Lung (tissue), 11 donors: ENCODE measurements at regions not wholly inside any gene's neighbourhood (a gene's known extent, or its start where the extent isn't known, plus 50 kb on each side); places are given as distances from the start of the nearest gene placed in this dataset.

ENCODE experiments used
- ATAC-seq: fragments of 200-7000 bp; cut with Tn5 transposase; one replicate; pipeline ENCODE4 v1.9.1; 2020; ENCODE audit warnings: moderate number of reproducible peaks; ENCODE audit not compliant: insufficient read depth, low FRiP score
- DNase-seq, 3 donors: peaks; one replicate each; pipeline ENCODE4 v3.0.0-alpha.2; 2013 to 2017
- H3K27ac ChIP-seq, 2 donors: one replicate each; pipeline ENCODE4 v1.5.1; 2013; ENCODE audit warnings: mild to moderate bottlenecking in 2 of 2, moderate library complexity in 2 of 2, control low read depth in 1 of 2, inconsistent platforms in 1 of 2, low read depth in 1 of 2, low read length in 1 of 2
- H3K27me3 ChIP-seq, 3 donors: one replicate each; pipeline ENCODE4 v1.5.1; 2013; ENCODE audit warnings: low read length in 2 of 3; ENCODE audit not compliant: control insufficient read depth in 3 of 3, insufficient read depth in 3 of 3
- H3K36me3 ChIP-seq, 4 donors: one replicate each; pipeline ENCODE4 v1.5.1; 2013; ENCODE audit warnings: low read length in 4 of 4, mild to moderate bottlenecking in 1 of 4, moderate library complexity in 1 of 4; ENCODE audit not compliant: control insufficient read depth in 4 of 4, insufficient read depth in 4 of 4
- H3K4me1 ChIP-seq, 5 donors: one replicate each; pipeline ENCODE4 v1.5.1; 2013; ENCODE audit warnings: low read length in 5 of 5, mild to moderate bottlenecking in 2 of 5, moderate library complexity in 1 of 5; ENCODE audit not compliant: control insufficient read depth in 5 of 5, insufficient read depth in 5 of 5
- H3K4me3 ChIP-seq: one replicate; pipeline ENCODE4 v1.5.1; 2013; ENCODE audit warnings: mild to moderate bottlenecking, control low read depth, moderate library complexity
- H3K9ac ChIP-seq, 2 donors: one replicate each; pipeline ENCODE4 v1.5.1; 2013; ENCODE audit warnings: low read length in 2 of 2, control low read depth in 1 of 2; ENCODE audit not compliant: insufficient read depth in 1 of 2
- H3K9me3 ChIP-seq, 4 donors: one replicate each; pipeline ENCODE4 v1.5.1; 2013; ENCODE audit warnings: low read length in 3 of 4, mild to moderate bottlenecking in 1 of 4, moderate library complexity in 1 of 4; ENCODE audit not compliant: control insufficient read depth in 4 of 4, insufficient read depth in 3 of 4
- WGBS, 2 donors: extraction: QIAGEN DNeasy Blood & Tissue Kit; methylation state at CpG; one replicate each; pipeline ENCODE4 v1.1.7; 2013; 5-methylcytosine and 5-hydroxymethylcytosine counted together
- TF ChIP-seq, protein P1 (sequence below): IDR thresholded peaks from 2 replicates; pipeline ENCODE4 v1.5.1; 2012; ENCODE audit warnings: mild to moderate bottlenecking; ENCODE audit errors: control extremely low read depth, extremely low read depth
- donor health status: control.
- donor health status: control.
- donor health status: Bipolar disorder and iron deficiency.
- donor health status: healthy.
- donor health status: DM: yes; HTN: yes; CAD: no.

DNA sequence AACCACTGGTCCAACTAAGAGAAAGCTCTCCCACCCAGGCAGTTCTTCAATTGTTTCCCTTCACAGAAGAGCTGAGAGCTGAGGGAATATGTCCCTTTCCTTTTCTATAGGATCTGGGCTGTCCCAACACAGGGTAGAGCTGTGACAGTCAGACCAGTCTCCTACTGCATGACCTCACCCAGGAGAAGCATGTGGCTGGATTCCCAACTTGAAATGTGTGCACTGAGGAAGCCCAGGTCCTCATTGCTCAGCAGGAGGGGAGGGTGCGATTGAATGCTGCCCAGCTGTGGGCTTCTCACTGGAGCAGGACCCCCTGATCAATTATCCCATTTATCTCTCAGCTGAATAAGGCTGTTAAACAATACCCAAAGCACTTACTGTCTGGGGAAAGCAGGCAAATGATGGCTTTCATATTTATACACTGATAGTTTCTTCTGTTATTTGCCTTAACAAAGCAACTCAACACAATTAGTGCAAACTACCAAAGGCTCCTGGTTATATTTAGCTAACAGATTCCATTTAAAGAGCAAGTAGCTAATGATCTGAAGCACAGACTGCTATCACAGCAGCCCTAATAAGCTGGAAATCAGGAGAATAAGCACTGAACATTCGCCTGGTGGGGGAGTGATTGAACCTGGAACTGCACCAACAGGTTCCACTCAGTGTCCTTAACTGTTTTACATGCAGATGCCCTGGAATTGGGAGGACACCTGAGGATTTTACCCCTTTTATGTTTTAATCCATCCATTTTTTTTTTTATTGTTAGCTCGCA is 508.8 kb downstream of the CCSER2 start:
- H3K9me3 ChIP-seq = no peaks in the 10 kb centered on the region
- TF ChIP-seq, protein P1, sequence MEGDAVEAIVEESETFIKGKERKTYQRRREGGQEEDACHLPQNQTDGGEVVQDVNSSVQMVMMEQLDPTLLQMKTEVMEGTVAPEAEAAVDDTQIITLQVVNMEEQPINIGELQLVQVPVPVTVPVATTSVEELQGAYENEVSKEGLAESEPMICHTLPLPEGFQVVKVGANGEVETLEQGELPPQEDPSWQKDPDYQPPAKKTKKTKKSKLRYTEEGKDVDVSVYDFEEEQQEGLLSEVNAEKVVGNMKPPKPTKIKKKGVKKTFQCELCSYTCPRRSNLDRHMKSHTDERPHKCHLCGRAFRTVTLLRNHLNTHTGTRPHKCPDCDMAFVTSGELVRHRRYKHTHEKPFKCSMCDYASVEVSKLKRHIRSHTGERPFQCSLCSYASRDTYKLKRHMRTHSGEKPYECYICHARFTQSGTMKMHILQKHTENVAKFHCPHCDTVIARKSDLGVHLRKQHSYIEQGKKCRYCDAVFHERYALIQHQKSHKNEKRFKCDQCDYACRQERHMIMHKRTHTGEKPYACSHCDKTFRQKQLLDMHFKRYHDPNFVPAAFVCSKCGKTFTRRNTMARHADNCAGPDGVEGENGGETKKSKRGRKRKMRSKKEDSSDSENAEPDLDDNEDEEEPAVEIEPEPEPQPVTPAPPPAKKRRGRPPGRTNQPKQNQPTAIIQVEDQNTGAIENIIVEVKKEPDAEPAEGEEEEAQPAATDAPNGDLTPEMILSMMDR = no peak
- no peaks in the 10 kb centered on the region for H3K36me3 ChIP-seq
- H3K27ac ChIP-seq = peak overlapping the region in 1 of 2 donors; percentile 72
- peaks cover 0 to 7% (median 0%) of the 10 kb centered on the region in 5 donors for H3K4me1 ChIP-seq
- ATAC-seq = no peak
- no peak overlapping the region for H3K4me3 ChIP-seq
- H3K27me3 ChIP-seq = no peaks in the 10 kb centered on the region
- no peak overlapping the region for H3K9ac ChIP-seq
- WGBS, 2 donors = 80 to 83% methylated on average over 3 of the region's 3 CpGs
- no peak for DNase-seq

DNA sequence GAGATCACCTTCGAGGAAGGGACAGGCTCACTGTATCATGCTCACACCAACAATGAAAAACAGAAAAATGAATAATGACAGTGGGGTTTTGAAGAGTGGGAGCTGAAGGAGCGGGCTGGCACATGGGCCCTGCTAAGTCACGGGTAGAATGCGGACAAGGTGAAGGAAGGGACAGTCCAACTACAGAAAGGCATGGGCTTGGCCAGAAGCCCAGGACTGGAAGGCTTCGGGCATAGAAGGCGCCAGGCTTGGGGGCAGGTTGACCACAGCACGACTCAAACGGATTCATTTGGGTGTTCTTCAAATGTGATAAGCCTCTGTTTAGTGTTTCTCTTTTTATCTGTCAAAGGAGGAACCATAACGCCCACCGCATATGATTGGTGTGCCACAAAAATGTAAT is 509.5 kb downstream of the CCSER2 start:
- Histone ChIP-seq H3K4me1 (peaks cover 0 to 7% (median 0%) of the 10 kb centered on the region in 5 donors), H3K27me3 (no peaks in the 10 kb centered on the region), H3K36me3 (no peaks in the 10 kb centered on the region), H3K4me3 (no peak overlapping the region), H3K27ac (peak overlapping the region in 1 of 2 donors; percentile 72), H3K9me3 (no peaks in the 10 kb centered on the region), H3K9ac (no peak overlapping the region)
- WGBS, 2 donors = 79 to 82% methylated on average over 10 of the region's 10 CpGs
- DNase-seq (no peak), ATAC-seq (no peak)
- TF ChIP-seq, protein P1 = no peak

DNA sequence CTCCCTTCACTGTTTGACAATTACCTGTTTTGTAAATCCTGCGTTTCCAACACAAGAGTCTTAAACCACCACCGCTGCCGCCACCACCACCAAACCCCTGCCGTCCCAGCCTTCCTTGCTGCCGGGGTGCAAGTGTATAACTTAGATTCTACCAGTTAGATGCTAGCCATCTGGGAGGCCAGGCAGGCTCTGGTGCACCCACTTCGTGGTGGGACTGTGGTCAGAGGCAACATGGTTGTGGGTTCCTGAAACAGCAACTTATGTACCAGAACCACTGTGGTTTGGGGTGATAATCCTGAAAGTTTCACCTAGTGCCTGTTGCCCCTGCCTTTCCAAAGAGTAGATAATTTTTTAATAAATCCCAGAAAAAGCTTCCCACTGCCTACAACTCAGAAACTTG is 510.5 kb downstream of the CCSER2 start:
- ATAC-seq (no peak), DNase-seq (no peak)
- no peak overlapping the region for H3K4me3 ChIP-seq
- 81 to 83% methylated on average over 6 of the region's 6 CpGs for WGBS, 2 donors
- H3K9ac ChIP-seq = no peak overlapping the region
- no peaks in the 10 kb centered on the region for H3K9me3 ChIP-seq
- no peaks in the 10 kb centered on the region for H3K36me3 ChIP-seq
- H3K4me1 ChIP-seq = peaks cover 0 to 7% (median 0%) of the 10 kb centered on the region in 5 donors
- no peaks in the 10 kb centered on the region for H3K27me3 ChIP-seq
- TF ChIP-seq, protein P1 = no peak
- H3K27ac ChIP-seq = no peak overlapping the region
